Thymus (tissue), 11 donors: ENCODE measurements at regions not wholly inside any gene's neighbourhood (a gene's known extent, or its start where the extent isn't known, plus 50 kb on each side); places are given as distances from the start of the nearest gene placed in this dataset.

Experiments used
- DNase-seq, 9 donors: peaks; one replicate each; pipeline ENCODE4 v3.0.0-alpha.2; 2013; ENCODE audit warnings: low spot score in 9 of 9, low read depth in 6 of 9, missing footprints in 1 of 9
- H3K27ac ChIP-seq, 2 donors: one replicate each; pipeline ENCODE4 v1.5.1; 2013; ENCODE audit warnings: control low read depth in 1 of 2, low read depth in 1 of 2, low read length in 1 of 2, mild to moderate bottlenecking in 1 of 2, moderate library complexity in 1 of 2
- H3K27me3 ChIP-seq, 2 donors: one replicate each; pipeline ENCODE4 v1.5.1; 2013; ENCODE audit warnings: low read length in 1 of 2; ENCODE audit not compliant: control insufficient read depth in 2 of 2, insufficient read depth in 1 of 2
- H3K36me3 ChIP-seq, 2 donors: one replicate each; pipeline ENCODE4 v1.5.1; 2013; ENCODE audit warnings: low read length in 1 of 2, mild to moderate bottlenecking in 1 of 2, moderate library complexity in 1 of 2; ENCODE audit not compliant: control insufficient read depth in 2 of 2, insufficient read depth in 2 of 2
- H3K4me1 ChIP-seq, 2 donors: one replicate each; pipeline ENCODE4 v1.5.1; 2013; ENCODE audit warnings: low read length in 2 of 2; ENCODE audit not compliant: control insufficient read depth in 2 of 2, insufficient read depth in 2 of 2
- H3K4me3 ChIP-seq, 2 donors: one replicate each; pipeline ENCODE4 v1.5.1; 2013; ENCODE audit warnings: low read length in 2 of 2, control low read depth in 1 of 2, mild to moderate bottlenecking in 1 of 2
- H3K9me3 ChIP-seq, 2 donors: one replicate each; pipeline ENCODE4 v1.5.1; 2013; ENCODE audit warnings: low read length in 1 of 2, mild to moderate bottlenecking in 1 of 2; ENCODE audit not compliant: control insufficient read depth in 2 of 2, insufficient read depth in 1 of 2
- whole genome bisulfite sequencing: extraction: QIAGEN DNeasy Blood & Tissue Kit; methylation state at CpG from one replicate; pipeline ENCODE4 v1.1.7; 2013; 5-methylcytosine and 5-hydroxymethylcytosine counted together
- donor health status: healthy.

- Histone ChIP-seq H3K9me3 (no peaks in the 10 kb centered on the region), H3K27me3 (no peaks in the 10 kb centered on the region), H3K4me3 (no peak overlapping the region), H3K36me3 (no peaks in the 10 kb centered on the region), H3K4me1 (no peaks in the 10 kb centered on the region), H3K27ac (no peak overlapping the region)
- DNase-seq = no peak
- 86% methylated on average over 5 of the region's 5 CpGs for WGBS
Observed at GRCh38 chr18:45166836-45167551, 448.3 kb upstream of the SLC14A2 start.

- Histone ChIP-seq H3K36me3 (no peaks in the 10 kb centered on the region), H3K9me3 (no peaks in the 10 kb centered on the region), H3K27me3 (no peaks in the 10 kb centered on the region), H3K4me1 (no peaks in the 10 kb centered on the region), H3K4me3 (no peak overlapping the region), H3K27ac (no peak overlapping the region)
- DNase-seq = no peak
- WGBS = 88% methylated on average over 6 of the region's 6 CpGs
Observed at GRCh38 chr18:45167631-45168280, 447.5 kb upstream of the SLC14A2 start.

GRCh38 chr18:45168866-45169600, 446.2 kb upstream of the SLC14A2 start:
- WGBS = 95% methylated on average over 2 of the region's 2 CpGs
- H3K4me1 ChIP-seq = no peaks in the 10 kb centered on the region

GRCh38 chr18:45169610-45170009, 445.7 kb upstream of the SLC14A2 start:
- no peaks in the 10 kb centered on the region for H3K9me3 ChIP-seq
- no peaks in the 10 kb centered on the region for H3K4me1 ChIP-seq
- no peaks in the 10 kb centered on the region for H3K36me3 ChIP-seq
- no peak overlapping the region for H3K27ac ChIP-seq
- H3K4me3 ChIP-seq = no peak overlapping the region
- DNase-seq = no peak
- H3K27me3 ChIP-seq = no peaks in the 10 kb centered on the region

More at GRCh38 chr18:45168866-45169600, 446.2 kb upstream of the SLC14A2 start:
- no peak overlapping the region for H3K4me3 ChIP-seq
- H3K9me3 ChIP-seq = no peaks in the 10 kb centered on the region
- H3K27me3 ChIP-seq = no peaks in the 10 kb centered on the region
- no peaks in the 10 kb centered on the region for H3K36me3 ChIP-seq
- H3K27ac ChIP-seq = no peak overlapping the region
- no peak for DNase-seq

GRCh38 chr18:45171679-45172191, 443.5 kb upstream of the SLC14A2 start:
- no peaks in the 10 kb centered on the region for H3K36me3 ChIP-seq
- WGBS = 96% methylated on average over 4 of the region's 4 CpGs
- H3K4me3 ChIP-seq = no peak overlapping the region
- no peaks in the 10 kb centered on the region for H3K27me3 ChIP-seq
- H3K9me3 ChIP-seq = no peaks in the 10 kb centered on the region
- DNase-seq = no peak
- H3K27ac ChIP-seq = no peak overlapping the region
- H3K4me1 ChIP-seq = no peaks in the 10 kb centered on the region

DNA sequence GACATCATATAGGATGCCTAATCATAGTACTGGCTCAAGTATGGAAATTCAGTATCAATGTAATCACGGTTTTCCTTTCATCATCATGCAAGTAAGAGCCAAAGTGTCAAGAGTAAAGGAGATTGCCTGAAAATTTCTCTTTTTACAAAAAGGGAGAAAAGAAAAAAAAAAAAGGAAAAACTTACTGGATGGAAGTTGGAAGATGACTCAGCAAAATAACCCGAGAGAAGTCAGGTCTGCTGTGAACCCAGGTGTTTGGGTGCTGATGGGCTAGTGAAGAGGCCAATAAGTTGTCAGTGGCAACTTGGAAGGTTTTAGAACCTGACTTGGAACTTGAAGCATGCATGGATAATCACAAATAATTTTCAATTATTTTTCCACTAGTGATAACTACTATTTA, 441.9 kb upstream of the SLC14A2 start:
- Histone ChIP-seq H3K9me3 (no peaks in the 10 kb centered on the region), H3K4me3 (no peak overlapping the region), H3K27me3 (no peaks in the 10 kb centered on the region), H3K36me3 (no peaks in the 10 kb centered on the region), H3K4me1 (no peaks in the 10 kb centered on the region), H3K27ac (no peak overlapping the region)
- WGBS = 82% methylated on average over 2 of the region's 2 CpGs
- no peak for DNase-seq

GRCh38 chr18:45173799-45174519, 441.3 kb upstream of the SLC14A2 start:
- 61% methylated on average over 2 of the region's 2 CpGs for WGBS
- Histone ChIP-seq H3K36me3 (no peaks in the 10 kb centered on the region), H3K4me3 (no peak overlapping the region), H3K27ac (no peak overlapping the region), H3K4me1 (no peaks in the 10 kb centered on the region), H3K27me3 (no peaks in the 10 kb centered on the region), H3K9me3 (no peaks in the 10 kb centered on the region)
- no peak for DNase-seq

- Histone ChIP-seq H3K27me3 (no peaks in the 10 kb centered on the region), H3K9me3 (no peaks in the 10 kb centered on the region), H3K36me3 (no peaks in the 10 kb centered on the region), H3K4me3 (no peak overlapping the region), H3K27ac (no peak overlapping the region), H3K4me1 (no peaks in the 10 kb centered on the region)
- 98% methylated on average over 3 of the region's 3 CpGs for WGBS
- no peak for DNase-seq
Observed at GRCh38 chr18:45174629-45175136, 440.6 kb upstream of the SLC14A2 start.
